ACC112 (cell line): ENCODE measurements at regions not wholly inside any gene's neighbourhood (a gene's known extent, or its start where the extent isn't known, plus 50 kb on each side); places are given as distances from the start of the nearest gene placed in this dataset.

Source experiments
- H2AFZ ChIP-seq: fragments of 200-600 bp; sonication (generic); one replicate; pipeline ENCODE4 v1.6.0; 2017; ENCODE audit warnings: antibody characterized with exemption, low read length; ENCODE audit not compliant: unreplicated experiment
- H3K27ac ChIP-seq: fragments of 200-600 bp; sonication (generic); 2 replicates; pipeline ENCODE4 v1.5.1; 2014; ENCODE audit warnings: low read depth, mild to moderate bottlenecking, antibody characterized with exemption, low read length, moderate library complexity
- H3K27me3 ChIP-seq: fragments of 200-600 bp; sonication (generic); 2 replicates; pipeline ENCODE4 v1.6.1; 2014; ENCODE audit warnings: mild to moderate bottlenecking, antibody characterized with exemption, low read length, moderate library complexity, mixed read lengths; ENCODE audit not compliant: insufficient read depth
- H3K36me3 ChIP-seq: fragments of 200-600 bp; sonication (generic); 2 replicates; pipeline ENCODE4 v1.6.1; 2016; ENCODE audit warnings: mild to moderate bottlenecking, antibody characterized with exemption, low read length, moderate library complexity, mixed read lengths; ENCODE audit not compliant: insufficient read depth
- H3K4me1 ChIP-seq: fragments of 200-600 bp; sonication (generic); one replicate; pipeline ENCODE4 v1.6.1; 2016; ENCODE audit warnings: low read length, mixed read lengths; ENCODE audit not compliant: insufficient read depth, unreplicated experiment, control insufficient read depth
- H3K4me3 ChIP-seq: fragments of 200-600 bp; sonication (generic); 2 replicates; pipeline ENCODE4 v1.5.1; 2014; ENCODE audit warnings: mild to moderate bottlenecking, low read depth, low read length
- H3K79me2 ChIP-seq: fragments of 200-600 bp; sonication (generic); one replicate; pipeline ENCODE4 v1.6.0; 2016; ENCODE audit warnings: low read length; ENCODE audit not compliant: control insufficient read depth, unreplicated experiment, insufficient read depth

DNA sequence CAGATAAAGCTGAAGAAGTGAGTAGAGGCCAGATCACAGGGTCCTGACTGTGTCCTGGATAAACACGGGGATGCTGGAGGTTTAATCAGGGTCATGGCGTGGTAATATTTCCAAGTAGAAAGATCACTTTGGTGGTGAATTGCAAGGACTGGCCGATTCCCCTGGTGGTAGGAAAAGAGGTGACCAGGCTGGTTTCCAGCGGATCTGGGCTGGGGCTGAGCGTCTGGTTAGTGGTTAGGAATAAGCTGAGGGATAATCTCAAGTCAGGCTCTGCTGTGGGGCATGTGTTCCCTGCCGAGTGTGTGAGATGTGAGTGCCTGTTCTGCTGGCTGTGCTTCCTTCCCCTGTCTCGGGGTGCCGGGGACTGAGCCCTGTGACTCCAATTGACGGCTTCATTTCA is 484.0 kb downstream of the TSN start:
- no peak overlapping the region for H3K4me3 ChIP-seq
- no peaks in the 10 kb centered on the region for H3K27me3 ChIP-seq
- no peak overlapping the region for H3K27ac ChIP-seq
- H3K36me3 ChIP-seq, result no peaks in the 10 kb centered on the region
- no peaks in the 10 kb centered on the region for H3K79me2 ChIP-seq
- H2AFZ ChIP-seq, result no peak overlapping the region
- H3K4me1 ChIP-seq, result peaks cover 29% of the 10 kb centered on the region

GRCh38 chr2:122244598-122245229 is 489.3 kb downstream of the TSN start:
- H3K27me3 ChIP-seq, result no peaks in the 10 kb centered on the region
- H3K27ac ChIP-seq, result no peak overlapping the region
- H3K36me3 ChIP-seq, result no peaks in the 10 kb centered on the region

GRCh38 chr2:122249673-122250072 is 494.2 kb downstream of the TSN start:
- Histone ChIP-seq H3K4me3 (no peak overlapping the region), H3K27ac (no peak overlapping the region), H3K79me2 (no peaks in the 10 kb centered on the region), H3K4me1 (no peaks in the 10 kb centered on the region), H3K36me3 (no peaks in the 10 kb centered on the region), H3K27me3 (no peaks in the 10 kb centered on the region), H2AFZ (no peak overlapping the region)

More at GRCh38 chr2:122244598-122245229, 489.3 kb downstream of the TSN start:
- Histone ChIP-seq H3K4me1 (peaks cover 4% of the 10 kb centered on the region), H3K4me3 (no peak overlapping the region), H3K79me2 (no peaks in the 10 kb centered on the region), H2AFZ (no peak overlapping the region)

DNA sequence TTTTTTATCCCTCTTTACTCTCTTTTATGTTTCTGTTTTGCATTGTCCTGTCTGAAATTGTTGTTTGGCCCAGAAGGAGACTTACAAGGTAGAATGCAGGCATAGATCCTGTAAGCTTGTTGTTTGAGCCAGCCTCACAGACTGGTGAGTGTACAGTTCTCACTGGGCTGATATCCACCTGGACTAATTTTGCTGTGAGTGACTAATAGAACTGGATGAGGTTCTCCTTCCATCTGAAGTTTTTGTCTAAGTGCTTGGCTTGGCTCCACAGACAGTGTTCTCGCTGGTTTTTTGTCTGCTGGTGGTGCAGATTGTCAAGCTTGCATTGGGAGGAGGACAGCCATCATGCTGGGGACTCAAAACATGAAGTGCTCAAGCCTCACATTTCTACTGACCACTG is 495.7 kb downstream of the TSN start:
- H3K27ac ChIP-seq, result no peak overlapping the region
- H3K4me3 ChIP-seq, result no peak overlapping the region
- H3K36me3 ChIP-seq, result no peaks in the 10 kb centered on the region

GRCh38 chr2:122251566-122251965 is 496.1 kb downstream of the TSN start:
- Histone ChIP-seq H3K27me3 (no peaks in the 10 kb centered on the region), H2AFZ (no peak overlapping the region), H3K4me3 (no peak overlapping the region), H3K79me2 (no peaks in the 10 kb centered on the region), H3K27ac (no peak overlapping the region), H3K36me3 (no peaks in the 10 kb centered on the region), H3K4me1 (peaks cover 11% of the 10 kb centered on the region)

More for the DNA sequence above, 495.7 kb downstream of the TSN start:
- Histone ChIP-seq H3K4me1 (peaks cover 9% of the 10 kb centered on the region), H2AFZ (no peak overlapping the region), H3K27me3 (no peaks in the 10 kb centered on the region), H3K79me2 (no peaks in the 10 kb centered on the region)

DNA sequence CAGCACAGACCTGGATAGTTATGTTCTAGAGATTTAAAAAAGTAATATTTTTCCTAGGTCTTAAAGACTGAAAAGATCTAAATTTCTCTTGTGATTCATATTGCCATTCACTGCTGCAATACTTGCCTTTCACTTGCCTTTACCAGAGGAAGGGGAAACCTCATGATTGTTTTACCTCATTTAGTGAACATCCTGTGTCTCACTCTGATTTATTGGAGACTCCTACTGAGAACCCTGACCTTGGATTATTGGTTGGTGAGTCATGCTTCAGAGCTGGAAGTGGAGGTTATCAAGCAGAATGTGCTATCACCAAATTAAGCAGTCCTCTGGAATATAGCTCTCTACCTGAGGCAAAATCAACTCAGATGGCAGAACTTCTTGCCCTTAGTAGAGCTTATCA is 500.5 kb downstream of the TSN start:
- Histone ChIP-seq H3K4me1 (peaks cover 11% of the 10 kb centered on the region), H2AFZ (no peak overlapping the region), H3K27ac (peak overlapping the region; percentile 50), H3K4me3 (no peak overlapping the region), H3K79me2 (no peaks in the 10 kb centered on the region), H3K27me3 (no peaks in the 10 kb centered on the region), H3K36me3 (no peaks in the 10 kb centered on the region)

DNA sequence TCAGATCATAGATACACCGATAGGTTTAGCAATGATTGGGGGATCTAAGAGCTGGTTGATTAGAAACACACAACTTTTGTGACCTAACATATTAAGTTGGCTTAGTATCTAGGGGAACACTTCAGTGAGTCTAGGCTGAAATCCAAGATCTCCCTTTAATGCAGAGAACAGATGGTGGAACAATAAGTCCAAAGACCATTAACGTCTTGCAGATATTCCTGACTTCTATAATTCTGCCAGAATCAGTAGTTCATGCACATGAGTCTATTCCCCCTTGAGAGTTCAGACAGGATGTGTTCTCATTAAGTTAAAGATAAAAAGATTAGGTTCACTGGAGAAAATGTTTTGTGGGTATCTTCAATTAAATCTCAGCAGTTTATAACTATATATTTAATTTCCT is 506.5 kb downstream of the TSN start:
- H3K4me3 ChIP-seq, result no peak overlapping the region
- no peak overlapping the region; the same call in 1 of the 2 replicates for H3K27ac ChIP-seq

DNA sequence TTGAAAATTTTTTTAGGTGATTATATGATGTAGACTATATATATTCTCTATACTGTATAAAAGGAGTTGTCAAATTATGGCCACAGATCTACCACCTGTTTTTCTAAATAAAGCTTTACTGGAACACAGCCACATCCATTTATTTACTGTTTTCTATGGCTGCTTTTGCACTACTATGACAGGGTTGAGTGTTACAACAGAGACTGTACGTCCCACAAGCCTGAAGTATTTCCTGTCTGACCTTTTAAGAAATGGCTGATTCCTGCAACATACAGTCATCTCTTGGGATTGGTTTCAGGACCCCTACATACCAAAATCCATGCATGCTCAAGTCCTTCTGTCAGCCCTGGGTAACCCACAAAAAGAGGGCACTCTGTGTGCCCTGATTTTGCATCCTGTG is 508.3 kb downstream of the TSN start:
- no peaks in the 10 kb centered on the region for H3K79me2 ChIP-seq
- H3K4me1 ChIP-seq, result peaks cover 15% of the 10 kb centered on the region
- no peaks in the 10 kb centered on the region for H3K36me3 ChIP-seq
- H3K27me3 ChIP-seq, result no peaks in the 10 kb centered on the region
- no peak overlapping the region for H2AFZ ChIP-seq
- H3K27ac ChIP-seq, result no peak overlapping the region
- no peak overlapping the region for H3K4me3 ChIP-seq

More for the DNA sequence above, 506.5 kb downstream of the TSN start:
- Histone ChIP-seq H3K36me3 (no peaks in the 10 kb centered on the region), H3K27me3 (no peaks in the 10 kb centered on the region), H3K79me2 (no peaks in the 10 kb centered on the region), H3K4me1 (peaks cover 15% of the 10 kb centered on the region), H2AFZ (no peak overlapping the region)

DNA sequence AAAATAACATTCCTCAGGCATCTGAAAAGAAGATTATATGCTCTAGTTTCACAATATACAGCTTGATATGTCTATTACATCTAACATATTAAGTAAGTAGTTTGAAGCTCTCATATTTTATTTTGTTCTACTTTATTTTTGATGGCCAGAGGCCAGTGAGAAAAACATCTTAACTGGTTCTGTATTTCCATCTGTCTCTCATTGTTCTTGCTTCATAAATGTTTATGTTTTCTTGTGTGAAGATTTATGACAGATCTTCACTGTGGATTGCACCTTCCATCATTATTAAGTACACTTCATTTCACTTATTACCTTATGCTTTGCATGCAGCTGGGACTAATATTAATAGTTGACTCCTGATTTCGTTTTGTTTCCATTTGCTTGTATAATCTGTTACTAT is 511.2 kb downstream of the TSN start:
- Histone ChIP-seq H3K36me3 (no peaks in the 10 kb centered on the region), H2AFZ (no peak overlapping the region), H3K4me3 (no peak overlapping the region), H3K4me1 (peaks cover 10% of the 10 kb centered on the region), H3K27ac (peak overlapping the region; percentile 10), H3K79me2 (no peaks in the 10 kb centered on the region), H3K27me3 (no peaks in the 10 kb centered on the region)

GRCh38 chr2:122267947-122268346 is 512.5 kb downstream of the TSN start:
- Histone ChIP-seq H3K27me3 (no peaks in the 10 kb centered on the region), H3K27ac (no peak overlapping the region), H3K4me1 (peaks cover 3% of the 10 kb centered on the region), H3K79me2 (no peaks in the 10 kb centered on the region), H2AFZ (no peak overlapping the region), H3K4me3 (no peak overlapping the region), H3K36me3 (no peaks in the 10 kb centered on the region)

DNA sequence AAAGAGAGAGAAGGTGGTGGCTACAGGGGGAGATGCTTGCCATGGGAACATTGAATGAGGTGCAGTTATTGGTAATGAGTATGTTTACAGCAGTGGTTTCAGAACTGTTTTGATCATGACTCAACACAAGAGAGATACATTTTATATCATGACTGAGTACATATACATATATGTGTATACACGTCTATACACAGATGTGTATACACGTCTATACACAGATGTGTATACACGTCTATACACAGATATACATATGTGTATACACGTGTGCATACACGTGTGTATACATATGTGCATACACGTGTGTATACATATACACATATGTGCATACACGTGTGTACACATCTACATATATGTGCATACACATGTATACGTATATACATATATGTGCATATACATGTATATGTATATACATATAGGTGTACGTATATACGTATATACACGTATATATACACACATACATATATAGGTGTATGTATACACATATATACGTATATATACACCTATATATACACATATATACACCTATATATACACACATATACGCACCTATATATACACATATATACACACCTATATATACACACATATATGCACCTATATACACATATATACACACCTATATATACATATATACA is 518.5 kb downstream of the TSN start:
- Histone ChIP-seq H3K4me3 (no peak overlapping the region), H3K79me2 (no peaks in the 10 kb centered on the region), H3K27ac (no peak overlapping the region), H3K4me1 (no peaks in the 10 kb centered on the region), H3K36me3 (no peaks in the 10 kb centered on the region), H2AFZ (no peak overlapping the region), H3K27me3 (no peaks in the 10 kb centered on the region)
